Liver (tissue), 8 donors: ENCODE measurements at regions not wholly inside any gene's neighbourhood (a gene's known extent, or its start where the extent isn't known, plus 50 kb on each side); places are given as distances from the start of the nearest gene placed in this dataset.

Experiments
- DNase-seq: peaks from one replicate; pipeline ENCODE4 v3.0.0-alpha.2; 2017; ENCODE audit warnings: low spot score
- H3K27ac ChIP-seq, 2 donors: one replicate each; pipeline ENCODE4 v1.7.0; 2013; ENCODE audit warnings: inconsistent platforms in 2 of 2, low read length in 2 of 2, control low read depth in 1 of 2, low read depth in 1 of 2, mild to moderate bottlenecking in 1 of 2
- H3K27me3 ChIP-seq, 4 donors: one replicate each; pipeline versions ENCODE4 v1.6.1 to v1.7.0; 2013; ENCODE audit warnings: low read length in 3 of 4, inconsistent platforms in 1 of 4, mild to moderate bottlenecking in 1 of 4, moderate library complexity in 1 of 4; ENCODE audit not compliant: control insufficient read depth in 4 of 4, insufficient read depth in 4 of 4
- H3K36me3 ChIP-seq, 4 donors: one replicate each; pipeline versions ENCODE4 v1.6.1 to v1.7.0; 2013; ENCODE audit warnings: low read length in 3 of 4, mild to moderate bottlenecking in 3 of 4, low read depth in 1 of 4, moderate library complexity in 1 of 4; ENCODE audit not compliant: control insufficient read depth in 4 of 4, insufficient read depth in 3 of 4
- H3K4me1 ChIP-seq, 4 donors: one replicate each; pipeline versions ENCODE4 v1.6.1 to v1.7.0; 2013; ENCODE audit warnings: low read length in 3 of 4, mild to moderate bottlenecking in 3 of 4, moderate library complexity in 1 of 4; ENCODE audit not compliant: control insufficient read depth in 4 of 4, insufficient read depth in 4 of 4
- H3K4me3 ChIP-seq, 3 donors: one replicate each; pipeline versions ENCODE4 v1.6.1 to v1.7.0; 2013; ENCODE audit warnings: low read length in 3 of 3, control low read depth in 1 of 3, low read depth in 1 of 3, mild to moderate bottlenecking in 1 of 3
- H3K9ac ChIP-seq, 2 donors: one replicate each; pipeline ENCODE4 v1.7.0; 2013; ENCODE audit warnings: low read length in 2 of 2, mild to moderate bottlenecking in 2 of 2, moderate library complexity in 2 of 2, control low read depth in 1 of 2, low read depth in 1 of 2
- H3K9me3 ChIP-seq, 4 donors: one replicate each; pipeline versions ENCODE4 v1.6.1 to v1.7.0; 2013; ENCODE audit warnings: low read length in 3 of 4; ENCODE audit not compliant: control insufficient read depth in 4 of 4
- ATF3 ChIP-seq: IDR thresholded peaks from 2 replicates; pipeline ENCODE4 v1.6.1; 2016; ENCODE audit warnings: antibody characterized with exemption
- CTCF ChIP-seq: fragments of 150-350 bp; IDR thresholded peaks from 2 replicates; pipeline ENCODE4 v1.5.1; 2017; ENCODE audit warnings: improper control_type of control experiment, low read depth, low read length; ENCODE audit not compliant: missing input control
- EGR1 ChIP-seq, 2 donors: IDR thresholded peaks; 2 replicates each; pipeline ENCODE4 v1.6.1; 2016 to 2018; ENCODE audit warnings: antibody characterized with exemption in 2 of 2, low read depth in 2 of 2
- GABPA ChIP-seq, 2 donors: IDR thresholded peaks in 1 of 2; conservative IDR thresholded peaks in 1 of 2; 2 replicates each; pipeline ENCODE4 v1.6.1; 2016; ENCODE audit warnings: antibody characterized with exemption in 2 of 2, mild to moderate bottlenecking in 1 of 2, moderate library complexity in 1 of 2
- HNF4G ChIP-seq: IDR thresholded peaks from 2 replicates; pipeline ENCODE4 v1.6.1; 2016; ENCODE audit warnings: antibody characterized with exemption
- JUND ChIP-seq, 2 donors: IDR thresholded peaks; 2 replicates each; pipeline ENCODE4 v1.6.1; 2016; ENCODE audit warnings: antibody characterized with exemption in 2 of 2
- NR2F2 ChIP-seq: IDR thresholded peaks from 2 replicates; pipeline ENCODE4 v1.6.1; 2016; ENCODE audit warnings: antibody characterized with exemption
- RAD21 ChIP-seq, 2 donors: IDR thresholded peaks; 2 replicates each; pipeline ENCODE4 v1.6.1; 2016; ENCODE audit warnings: antibody characterized with exemption in 2 of 2, mild to moderate bottlenecking in 2 of 2
- RXRA ChIP-seq, 2 donors: IDR thresholded peaks; 2 replicates each; pipeline ENCODE4 v1.6.1; 2017 to 2018; ENCODE audit warnings: antibody characterized with exemption in 2 of 2, mild to moderate bottlenecking in 1 of 2
- SP1 ChIP-seq: IDR thresholded peaks from 2 replicates; pipeline ENCODE4 v1.6.1; 2018; ENCODE audit warnings: antibody characterized with exemption, mild to moderate bottlenecking
- TAF1 ChIP-seq: conservative IDR thresholded peaks from 2 replicates; pipeline ENCODE4 v1.6.1; 2016; ENCODE audit warnings: antibody characterized with exemption, mild to moderate bottlenecking
- YY1 ChIP-seq: IDR thresholded peaks from 2 replicates; pipeline ENCODE4 v1.6.1; 2016; ENCODE audit warnings: antibody characterized with exemption, mild to moderate bottlenecking
- ZBTB33 ChIP-seq: IDR thresholded peaks from 2 replicates; pipeline ENCODE4 v1.6.1; 2016; ENCODE audit warnings: antibody characterized with exemption
- WGBS: extraction: QIAGEN DNeasy Blood & Tissue Kit; methylation state at CpG from one replicate; pipeline ENCODE4 v1.1.7; 2013; 5-methylcytosine and 5-hydroxymethylcytosine counted together
- donor health status: healthy.
- donor health status: healthy.
- donor health status: healthy.
- donor health status: healthy.
- donor health status: healthy.

GRCh38 chr6:74415056-74415455 lies 719.1 kb downstream of the CD109 start:
- H3K27ac ChIP-seq: no peak overlapping the region
- H3K9me3 ChIP-seq: no peaks in the 10 kb centered on the region
- TF ChIP-seq JUND (IDR thresholded peaks at IDR 0.05) (no peak), RXRA (IDR thresholded peaks at IDR 0.05) (no peak), GABPA (IDR thresholded peaks at IDR 0.05 in 1 of 2, conservative IDR thresholded peaks at IDR 0.05 in 1 of 2) (no peak), YY1 (no peak), HNF4G (no peak), NR2F2 (no peak), EGR1 (IDR thresholded peaks at IDR 0.05; ENCODE audit: low read depth in 2 of 2) (no peak), TAF1 (no peak), SP1 (no peak)
- H3K36me3 ChIP-seq: no peaks in the 10 kb centered on the region
- H3K4me1 ChIP-seq: no peaks in the 10 kb centered on the region
- no peak overlapping the region for H3K4me3 ChIP-seq
- no peak for DNase-seq
- no peak overlapping the region for H3K9ac ChIP-seq
- no peaks in the 10 kb centered on the region for H3K27me3 ChIP-seq

GRCh38 chr6:74410630-74411029 lies 714.6 kb downstream of the CD109 start:
- H3K36me3 ChIP-seq: no peaks in the 10 kb centered on the region
- WGBS: 73% methylated on average over 1 of the region's 1 CpG
- TF ChIP-seq NR2F2 (no peak), ATF3 (no peak), RAD21 (IDR thresholded peaks at IDR 0.05) (no peak)
- H3K27ac ChIP-seq: no peak overlapping the region
- DNase-seq: no peak
- H3K27me3 ChIP-seq: no peaks in the 10 kb centered on the region
- no peaks in the 10 kb centered on the region for H3K4me1 ChIP-seq
- H3K4me3 ChIP-seq: no peak overlapping the region
- no peak overlapping the region for H3K9ac ChIP-seq
- H3K9me3 ChIP-seq: no peaks in the 10 kb centered on the region

GRCh38 chr6:74409447-74409846 lies 713.4 kb downstream of the CD109 start:
- DNase-seq: no peak
- TF ChIP-seq ZBTB33 (no peak), NR2F2 (no peak), CTCF (peak; percentile 30), YY1 (no peak), ATF3 (no peak), RAD21 (IDR thresholded peaks at IDR 0.05) (peak; percentile 76 to 79)
- H3K27ac ChIP-seq: no peak overlapping the region
- no peak overlapping the region for H3K9ac ChIP-seq
- no peaks in the 10 kb centered on the region for H3K9me3 ChIP-seq
- no peaks in the 10 kb centered on the region for H3K4me1 ChIP-seq
- 0% methylated on average over 1 of the region's 1 CpG for WGBS
- no peaks in the 10 kb centered on the region for H3K36me3 ChIP-seq
- H3K4me3 ChIP-seq: no peak overlapping the region
- H3K27me3 ChIP-seq: no peaks in the 10 kb centered on the region
